ENCODE measurements at regions not wholly inside any gene's neighbourhood (a gene's known extent, or its start where the extent isn't known, plus 50 kb on each side); places are given as distances from the start of the nearest gene placed in this dataset.

- TF ChIP-seq, protein P1, sequence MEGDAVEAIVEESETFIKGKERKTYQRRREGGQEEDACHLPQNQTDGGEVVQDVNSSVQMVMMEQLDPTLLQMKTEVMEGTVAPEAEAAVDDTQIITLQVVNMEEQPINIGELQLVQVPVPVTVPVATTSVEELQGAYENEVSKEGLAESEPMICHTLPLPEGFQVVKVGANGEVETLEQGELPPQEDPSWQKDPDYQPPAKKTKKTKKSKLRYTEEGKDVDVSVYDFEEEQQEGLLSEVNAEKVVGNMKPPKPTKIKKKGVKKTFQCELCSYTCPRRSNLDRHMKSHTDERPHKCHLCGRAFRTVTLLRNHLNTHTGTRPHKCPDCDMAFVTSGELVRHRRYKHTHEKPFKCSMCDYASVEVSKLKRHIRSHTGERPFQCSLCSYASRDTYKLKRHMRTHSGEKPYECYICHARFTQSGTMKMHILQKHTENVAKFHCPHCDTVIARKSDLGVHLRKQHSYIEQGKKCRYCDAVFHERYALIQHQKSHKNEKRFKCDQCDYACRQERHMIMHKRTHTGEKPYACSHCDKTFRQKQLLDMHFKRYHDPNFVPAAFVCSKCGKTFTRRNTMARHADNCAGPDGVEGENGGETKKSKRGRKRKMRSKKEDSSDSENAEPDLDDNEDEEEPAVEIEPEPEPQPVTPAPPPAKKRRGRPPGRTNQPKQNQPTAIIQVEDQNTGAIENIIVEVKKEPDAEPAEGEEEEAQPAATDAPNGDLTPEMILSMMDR (IDR thresholded peaks at IDR 0.05; ENCODE audit: control extremely low read depth in 1 of 3, insufficient read depth in 1 of 3, low read depth in 1 of 3, low read length in 3 of 3), result peak in 1 of 3 experiments; percentile 13; a peak in 2 of 4 replicates
- TF ChIP-seq SP1 (IDR thresholded peaks at IDR 0.05; ENCODE audit: low read depth, low read length) (no peak), EZH2 (IDR thresholded peaks at IDR 0.05; ENCODE audit: low read depth, low read length, severe bottlenecking) (no peak), POLR2A (IDR thresholded peaks at IDR 0.05; ENCODE audit: control extremely low read depth in 1 of 2, low read depth in 2 of 2, low read length in 2 of 2) (no peak), POLR2AphosphoS5 (IDR thresholded peaks at IDR 0.05; ENCODE audit: low read depth, low read length) (no peak), MAX (IDR thresholded peaks at IDR 0.05) (no peak), SIN3A (conservative IDR thresholded peaks at IDR 0.05 in 1 of 2, IDR thresholded peaks at IDR 0.05 in 1 of 2; ENCODE audit: low read depth in 1 of 2, low read length in 2 of 2) (no peak), BRCA1 (IDR thresholded peaks at IDR 0.05; ENCODE audit: low read depth, low read length) (no peak), RFX5 (IDR thresholded peaks at IDR 0.05; ENCODE audit: borderline replicate concordance, low read depth, low read length) (no peak), CBX5 (IDR thresholded peaks at IDR 0.05; ENCODE audit: low read depth, low read length) (no peak), ASH2L (IDR thresholded peaks at IDR 0.05; ENCODE audit: low read length) (no peak), GTF2F1 (IDR thresholded peaks at IDR 0.05; ENCODE audit: borderline replicate concordance, low read depth, low read length) (no peak)
Observed at GRCh38 chr2:188204824-188205223, 86.8 kb upstream of the GULP1 start.

Measured in H1 (cell line).